ENCODE measurements at regions not wholly inside any gene's neighbourhood (a gene's known extent, or its start where the extent isn't known, plus 50 kb on each side); places are given as distances from the start of the nearest gene placed in this dataset.

DNA sequence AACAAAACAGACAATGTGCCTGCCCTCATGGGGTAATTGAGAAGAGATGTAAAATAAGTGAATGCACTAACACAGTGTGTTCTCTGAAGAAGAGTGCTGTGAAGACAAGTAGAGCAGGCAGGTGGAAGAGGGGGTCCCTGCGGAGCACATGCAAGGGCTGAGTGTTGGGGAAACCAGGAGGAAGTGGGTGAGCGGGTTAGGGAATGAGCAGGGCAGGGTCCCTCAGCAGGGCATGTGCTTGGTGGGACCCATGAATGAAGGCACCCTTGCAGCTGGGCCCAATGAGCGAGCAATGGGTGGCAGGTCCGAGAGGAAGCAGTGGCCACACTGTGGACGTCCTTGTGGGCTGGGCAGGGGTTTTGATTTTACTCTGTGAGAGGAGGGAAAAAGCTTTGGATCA, 376.6 kb upstream of the COBL start:
- DNase-seq = no peak
- Mint-ChIP-seq H3K27me3 (ENCODE audit: unreplicated experiment) (no peaks in the 10 kb centered on the region), H3K4me3 (ENCODE audit: unreplicated experiment) (no peak overlapping the region), H3K36me3 (ENCODE audit: unreplicated experiment) (no peaks in the 10 kb centered on the region), H3K4me1 (ENCODE audit: low read depth, unreplicated experiment) (peaks cover 2% of the 10 kb centered on the region), H3K27ac (ENCODE audit: unreplicated experiment) (no peak overlapping the region), H3K9me3 (ENCODE audit: unreplicated experiment) (no peaks in the 10 kb centered on the region)
- TF ChIP-seq, protein P1, sequence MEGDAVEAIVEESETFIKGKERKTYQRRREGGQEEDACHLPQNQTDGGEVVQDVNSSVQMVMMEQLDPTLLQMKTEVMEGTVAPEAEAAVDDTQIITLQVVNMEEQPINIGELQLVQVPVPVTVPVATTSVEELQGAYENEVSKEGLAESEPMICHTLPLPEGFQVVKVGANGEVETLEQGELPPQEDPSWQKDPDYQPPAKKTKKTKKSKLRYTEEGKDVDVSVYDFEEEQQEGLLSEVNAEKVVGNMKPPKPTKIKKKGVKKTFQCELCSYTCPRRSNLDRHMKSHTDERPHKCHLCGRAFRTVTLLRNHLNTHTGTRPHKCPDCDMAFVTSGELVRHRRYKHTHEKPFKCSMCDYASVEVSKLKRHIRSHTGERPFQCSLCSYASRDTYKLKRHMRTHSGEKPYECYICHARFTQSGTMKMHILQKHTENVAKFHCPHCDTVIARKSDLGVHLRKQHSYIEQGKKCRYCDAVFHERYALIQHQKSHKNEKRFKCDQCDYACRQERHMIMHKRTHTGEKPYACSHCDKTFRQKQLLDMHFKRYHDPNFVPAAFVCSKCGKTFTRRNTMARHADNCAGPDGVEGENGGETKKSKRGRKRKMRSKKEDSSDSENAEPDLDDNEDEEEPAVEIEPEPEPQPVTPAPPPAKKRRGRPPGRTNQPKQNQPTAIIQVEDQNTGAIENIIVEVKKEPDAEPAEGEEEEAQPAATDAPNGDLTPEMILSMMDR (IDR thresholded peaks at IDR 0.05; ENCODE audit: partially characterized antibody, unreplicated experiment) = no peak

DNA sequence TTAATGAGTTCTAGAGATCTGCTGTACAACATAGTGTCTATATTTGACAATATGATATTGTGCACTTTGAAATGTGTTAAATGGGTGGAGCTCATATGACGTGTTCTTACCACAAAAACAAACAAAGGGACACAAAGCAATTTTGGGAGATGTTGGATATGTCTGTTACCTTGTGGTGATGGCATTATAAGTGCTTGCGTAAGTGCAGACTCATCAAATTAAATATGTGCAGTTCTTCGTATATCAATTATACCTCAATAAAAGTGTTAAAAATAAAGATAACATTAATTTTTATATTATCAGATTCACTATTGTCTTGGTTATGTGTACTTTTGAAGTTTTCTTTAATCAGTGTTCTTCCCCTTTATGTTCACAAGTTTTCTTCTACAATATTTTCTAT, 372.9 kb upstream of the COBL start:
- Mint-ChIP-seq H3K9me3 (ENCODE audit: unreplicated experiment) (no peaks in the 10 kb centered on the region), H3K27ac (ENCODE audit: unreplicated experiment) (no peak overlapping the region), H3K4me3 (ENCODE audit: unreplicated experiment) (no peak overlapping the region), H3K36me3 (ENCODE audit: unreplicated experiment) (peaks cover 5% of the 10 kb centered on the region), H3K27me3 (ENCODE audit: unreplicated experiment) (no peaks in the 10 kb centered on the region), H3K4me1 (ENCODE audit: low read depth, unreplicated experiment) (no peaks in the 10 kb centered on the region)
- TF ChIP-seq, protein P1 (IDR thresholded peaks at IDR 0.05; ENCODE audit: partially characterized antibody, unreplicated experiment) = no peak
- DNase-seq = no peak

DNA sequence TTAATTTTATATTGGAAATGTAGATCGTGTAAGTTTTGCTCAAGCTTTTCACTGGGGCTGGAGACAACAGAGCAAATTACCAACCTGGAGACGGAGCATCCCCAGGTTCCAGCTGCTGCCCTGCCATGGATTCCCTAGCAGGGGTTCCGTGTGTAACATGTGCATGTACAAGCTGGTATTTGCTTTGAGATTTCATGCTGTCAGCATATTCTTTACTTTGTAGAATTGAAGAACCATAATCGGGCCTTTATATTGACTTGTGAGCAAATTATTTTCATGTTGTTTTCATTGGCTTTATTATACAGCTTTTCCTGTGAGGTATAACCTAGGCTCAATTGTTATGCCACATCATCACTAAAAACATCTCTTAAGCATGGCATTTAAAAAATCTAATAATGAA, 369.2 kb upstream of the COBL start:
- no peaks in the 10 kb centered on the region for H3K9me3 Mint-ChIP-seq (ENCODE audit: unreplicated experiment)
- no peak overlapping the region for H3K27ac Mint-ChIP-seq (ENCODE audit: unreplicated experiment)
- peaks cover 5% of the 10 kb centered on the region for H3K36me3 Mint-ChIP-seq (ENCODE audit: unreplicated experiment)
- H3K27me3 Mint-ChIP-seq (ENCODE audit: unreplicated experiment) = no peaks in the 10 kb centered on the region
- H3K4me1 Mint-ChIP-seq (ENCODE audit: low read depth, unreplicated experiment) = no peaks in the 10 kb centered on the region
- DNase-seq = no peak
- H3K4me3 Mint-ChIP-seq (ENCODE audit: unreplicated experiment) = no peak overlapping the region
- TF ChIP-seq, protein P1 (IDR thresholded peaks at IDR 0.05; ENCODE audit: partially characterized antibody, unreplicated experiment) = no peak

DNA sequence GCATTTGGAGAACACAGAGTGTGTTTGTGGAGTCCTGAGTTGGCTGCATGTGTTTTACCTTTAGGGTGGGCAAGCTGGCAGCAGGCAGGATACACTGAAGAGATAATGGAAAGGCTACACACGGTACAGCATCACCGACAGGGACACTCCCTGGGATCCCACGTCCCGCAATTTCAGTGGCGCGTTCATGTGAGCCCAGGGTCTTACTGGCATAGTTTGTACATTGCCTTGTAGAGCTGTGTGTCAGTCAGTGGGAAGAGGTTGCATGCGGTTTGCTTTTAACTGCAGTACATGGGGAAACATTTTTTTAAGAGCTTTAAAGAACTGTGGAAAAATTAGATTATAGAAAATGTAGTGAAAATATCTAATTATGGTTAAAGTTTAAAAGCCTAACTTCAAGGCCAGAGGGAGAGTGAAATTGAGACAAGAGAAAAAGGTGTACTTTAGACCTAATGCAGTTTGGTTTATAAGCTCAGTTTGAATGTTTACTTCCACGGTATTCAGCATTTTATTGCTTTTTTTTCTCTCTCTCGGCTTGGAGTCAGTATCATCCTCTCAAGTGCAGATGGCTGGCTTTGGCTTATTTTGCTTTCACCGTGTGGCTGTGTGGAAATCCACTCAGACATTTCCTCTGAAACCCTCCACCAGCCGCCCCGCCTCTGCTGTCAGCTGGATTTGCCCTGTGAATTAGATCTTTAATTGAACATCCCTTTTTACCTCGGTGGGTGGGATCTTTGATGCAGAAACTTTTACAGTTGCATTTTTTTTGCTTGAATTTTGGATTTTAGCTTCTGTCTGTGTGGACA, 364.2 kb upstream of the COBL start:
- Mint-ChIP-seq H3K9me3 (ENCODE audit: unreplicated experiment) (no peaks in the 10 kb centered on the region), H3K27ac (ENCODE audit: unreplicated experiment) (no peak overlapping the region), H3K4me3 (ENCODE audit: unreplicated experiment) (no peak overlapping the region), H3K36me3 (ENCODE audit: unreplicated experiment) (no peaks in the 10 kb centered on the region), H3K4me1 (ENCODE audit: low read depth, unreplicated experiment) (no peaks in the 10 kb centered on the region), H3K27me3 (ENCODE audit: unreplicated experiment) (no peaks in the 10 kb centered on the region)
- TF ChIP-seq, protein P1 (IDR thresholded peaks at IDR 0.05; ENCODE audit: partially characterized antibody, unreplicated experiment) = no peak
- no peak for DNase-seq

DNA sequence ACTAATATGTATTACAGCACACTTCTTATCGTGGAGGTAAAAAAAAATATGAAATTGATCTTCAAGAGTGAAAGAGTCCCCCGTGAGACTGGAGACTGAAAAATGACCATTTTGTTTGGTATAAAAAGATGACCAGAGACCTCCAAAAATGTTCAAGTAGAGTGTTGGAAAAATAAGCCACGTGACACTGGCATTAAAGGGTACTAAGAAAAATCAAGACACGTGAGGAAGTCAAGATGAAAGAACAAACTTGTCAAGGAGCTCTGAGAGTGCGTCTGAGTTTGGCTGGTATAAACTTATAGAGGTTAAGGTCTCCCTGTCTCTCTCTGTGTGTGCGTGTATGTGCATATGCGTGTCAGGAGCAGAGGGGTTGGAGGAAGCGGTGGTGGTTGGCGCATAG, 362.7 kb upstream of the COBL start:
- H3K27ac Mint-ChIP-seq (ENCODE audit: unreplicated experiment) = no peak overlapping the region

More for the DNA sequence above, 362.7 kb upstream of the COBL start:
- Mint-ChIP-seq H3K9me3 (ENCODE audit: unreplicated experiment) (no peaks in the 10 kb centered on the region), H3K4me1 (ENCODE audit: low read depth, unreplicated experiment) (no peaks in the 10 kb centered on the region), H3K36me3 (ENCODE audit: unreplicated experiment) (no peaks in the 10 kb centered on the region), H3K4me3 (ENCODE audit: unreplicated experiment) (no peak overlapping the region), H3K27me3 (ENCODE audit: unreplicated experiment) (no peaks in the 10 kb centered on the region)
- TF ChIP-seq, protein P1 (IDR thresholded peaks at IDR 0.05; ENCODE audit: partially characterized antibody, unreplicated experiment) = no peak
- no peak for DNase-seq
